GM21723 (cell line): ENCODE measurements at regions not wholly inside any gene's neighbourhood (a gene's known extent, or its start where the extent isn't known, plus 50 kb on each side); places are given as distances from the start of the nearest gene placed in this dataset.
"Not testable (repeated sequence)": the region's sequence is repeated elsewhere in the genome, so short reads cannot be mapped to it uniquely, and the experiment has no call there.

ENCODE experiments used
- ATAC-seq: cut with Tn5 transposase; IDR thresholded peaks from one replicate; pipeline ENCODE4 v1.9.1; 2021; ENCODE audit warnings: mild to moderate bottlenecking, moderate library complexity; ENCODE audit not compliant: unreplicated experiment

DNA sequence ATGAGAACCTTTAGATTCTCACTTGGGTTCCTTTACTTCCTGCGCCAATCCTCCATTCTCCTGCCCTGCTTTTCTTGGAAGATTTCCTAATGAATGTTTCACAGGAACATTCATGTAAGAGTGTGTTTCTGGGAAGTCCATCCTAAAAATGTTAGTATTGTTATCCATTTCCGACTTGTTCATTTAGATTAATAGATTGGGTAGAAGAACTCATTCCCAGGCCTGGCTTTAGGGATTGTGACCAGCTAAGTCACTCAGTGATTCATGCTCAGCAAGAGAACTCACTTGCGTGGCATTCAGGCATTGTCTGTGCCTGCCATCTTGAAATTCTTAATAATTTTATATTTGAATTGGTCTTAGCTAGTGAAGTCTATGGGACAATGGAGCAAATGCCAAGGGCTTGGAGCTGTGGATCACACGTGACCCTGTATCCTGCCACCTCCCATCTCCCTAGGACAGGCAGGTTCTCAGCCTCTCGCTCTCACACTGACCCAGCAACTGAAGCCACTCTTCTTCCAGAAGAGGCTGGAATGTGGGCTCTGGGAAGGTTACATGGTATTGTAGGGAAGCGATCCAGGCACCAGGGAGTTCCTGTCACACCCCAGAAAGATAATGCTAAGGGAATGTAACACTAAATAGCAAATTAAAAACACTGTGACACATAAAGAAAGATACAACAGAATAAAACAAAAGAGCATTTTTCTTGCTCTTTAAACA lies 562.1 kb downstream of the TMA16 start:
- no peak for ATAC-seq

DNA sequence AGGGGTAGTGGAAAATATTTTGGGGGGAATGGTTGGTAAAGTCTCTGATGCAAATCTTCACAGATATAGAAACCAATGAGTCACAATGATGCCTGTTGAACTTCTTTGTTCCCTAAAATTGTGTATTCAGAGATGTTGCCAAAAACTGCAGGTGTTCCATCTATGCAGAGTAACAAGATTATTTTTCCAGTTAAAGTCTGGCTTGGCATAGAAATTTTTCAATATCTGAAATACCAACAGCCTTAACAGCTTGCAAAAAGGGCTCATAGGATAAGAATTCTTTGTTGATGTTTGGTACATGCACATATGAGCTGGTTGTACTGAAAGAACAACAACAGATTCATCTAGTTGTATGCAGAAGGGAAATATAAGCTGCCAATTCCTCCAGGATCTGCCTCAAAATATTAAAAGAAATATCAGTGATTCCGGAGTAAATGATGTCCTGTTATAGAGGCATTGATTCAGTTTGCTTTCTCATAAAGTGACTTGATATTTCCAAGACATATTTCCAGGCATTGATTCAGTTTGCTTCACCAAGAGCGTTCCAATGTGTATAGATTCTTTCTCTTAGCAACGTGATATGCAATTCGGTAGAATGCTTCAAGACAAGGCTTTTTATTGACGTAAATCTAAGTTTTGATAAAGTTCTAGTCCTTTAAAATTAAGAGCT lies 564.4 kb downstream of the TMA16 start:
- ATAC-seq: no peak

GRCh38 chr4:164060456-164060855 lies 566.0 kb downstream of the TMA16 start:
- ATAC-seq: no peak

- ATAC-seq: no peak
Measured at GRCh38 chr4:164068392-164068791, 573.9 kb downstream of the TMA16 start.

DNA sequence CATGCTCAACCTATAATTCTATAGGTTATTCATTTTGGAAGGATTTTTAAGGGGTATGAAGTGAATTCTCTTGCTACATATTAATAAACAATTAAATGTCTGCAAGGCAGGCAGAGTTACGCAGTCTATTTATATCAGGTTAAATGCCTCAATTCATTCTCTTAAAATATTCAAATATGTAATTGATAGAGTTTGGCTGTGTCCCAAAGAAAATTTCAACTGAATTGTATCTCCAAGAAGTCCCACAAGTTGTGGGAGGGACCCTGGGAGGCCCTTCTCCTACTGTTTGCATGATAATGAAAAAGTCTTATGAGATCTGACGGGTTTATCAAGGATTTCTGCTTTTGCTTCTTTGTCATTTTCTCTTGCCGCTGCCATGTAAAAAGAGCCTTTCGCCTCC lies 576.1 kb downstream of the TMA16 start:
- ATAC-seq: no peak

GRCh38 chr4:164081371-164081770 lies 586.9 kb downstream of the TMA16 start:
- no peak for ATAC-seq

DNA sequence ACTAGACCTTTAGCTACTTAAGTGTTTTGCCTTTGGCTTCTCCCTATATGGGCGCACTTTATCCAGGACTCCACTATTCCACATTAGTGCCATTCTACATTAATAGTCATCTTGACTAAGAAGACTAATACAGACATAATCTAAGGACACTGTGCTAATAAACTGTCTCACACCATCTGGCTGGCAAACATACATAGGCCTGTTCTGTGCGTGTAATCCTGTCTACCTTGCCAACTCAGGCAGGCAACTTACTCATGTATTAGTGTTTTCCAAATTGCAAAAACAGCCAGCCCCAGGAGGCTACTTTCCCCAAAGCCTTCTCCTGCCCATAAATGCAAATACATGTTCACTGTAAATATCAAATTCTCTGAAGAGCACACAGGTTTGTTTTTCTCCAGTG lies 587.3 kb downstream of the TMA16 start:
- no peak for ATAC-seq

DNA sequence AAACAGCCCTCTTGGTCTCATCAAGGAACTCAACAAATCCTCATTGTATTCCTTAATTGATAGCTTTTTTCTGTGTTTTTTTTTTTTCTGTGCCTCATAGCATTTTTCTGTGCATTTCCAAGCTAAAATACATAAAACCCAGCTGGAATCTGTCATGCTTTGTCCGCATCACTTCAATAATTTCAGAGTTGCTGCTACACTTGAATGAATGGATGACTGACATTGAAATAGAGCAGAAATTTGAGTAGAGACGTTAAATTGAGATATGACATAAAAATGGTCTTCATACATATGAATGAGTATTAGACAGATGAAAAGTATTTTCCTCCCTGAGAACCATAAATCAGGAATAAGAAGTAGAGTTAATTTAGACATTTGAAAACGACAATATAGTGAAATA lies 593.2 kb downstream of the TMA16 start:
- no peak for ATAC-seq

- no peak for ATAC-seq
Measured at GRCh38 chr4:164095313-164096110, 601.0 kb downstream of the TMA16 start.

DNA sequence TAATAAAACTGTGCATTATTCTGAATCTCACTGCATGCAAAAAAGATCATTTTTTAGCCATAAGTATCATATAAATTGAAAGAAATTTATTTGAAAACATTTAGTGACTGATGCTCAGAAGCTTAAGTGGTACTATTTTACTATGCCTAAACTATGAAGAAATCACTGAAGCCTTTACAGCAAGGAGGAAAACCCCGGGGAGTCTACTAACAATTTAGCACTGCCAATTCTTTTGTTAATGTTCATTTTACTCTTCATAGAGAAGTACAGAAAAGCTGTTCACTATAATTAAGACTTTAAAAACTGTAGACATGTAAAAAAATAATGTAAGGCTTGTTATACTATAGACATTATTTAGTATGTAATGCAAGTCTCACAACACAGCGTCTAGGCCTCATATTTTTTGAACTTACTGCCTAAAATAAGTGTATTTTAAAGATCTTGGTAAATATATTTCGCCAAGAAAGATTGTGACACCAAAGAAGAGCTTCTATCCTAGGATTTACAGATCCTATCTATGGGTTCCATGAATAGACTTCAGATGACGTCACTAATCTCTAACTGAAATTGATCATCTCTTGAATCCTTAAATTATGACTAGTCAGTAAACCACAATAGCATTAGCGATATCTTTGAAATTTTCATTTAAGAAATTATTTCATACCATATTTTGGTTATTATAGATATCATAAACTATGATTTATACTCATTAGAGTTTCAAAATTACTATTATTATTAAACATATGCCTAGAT lies 602.5 kb downstream of the TMA16 start:
- ATAC-seq: no peak

DNA sequence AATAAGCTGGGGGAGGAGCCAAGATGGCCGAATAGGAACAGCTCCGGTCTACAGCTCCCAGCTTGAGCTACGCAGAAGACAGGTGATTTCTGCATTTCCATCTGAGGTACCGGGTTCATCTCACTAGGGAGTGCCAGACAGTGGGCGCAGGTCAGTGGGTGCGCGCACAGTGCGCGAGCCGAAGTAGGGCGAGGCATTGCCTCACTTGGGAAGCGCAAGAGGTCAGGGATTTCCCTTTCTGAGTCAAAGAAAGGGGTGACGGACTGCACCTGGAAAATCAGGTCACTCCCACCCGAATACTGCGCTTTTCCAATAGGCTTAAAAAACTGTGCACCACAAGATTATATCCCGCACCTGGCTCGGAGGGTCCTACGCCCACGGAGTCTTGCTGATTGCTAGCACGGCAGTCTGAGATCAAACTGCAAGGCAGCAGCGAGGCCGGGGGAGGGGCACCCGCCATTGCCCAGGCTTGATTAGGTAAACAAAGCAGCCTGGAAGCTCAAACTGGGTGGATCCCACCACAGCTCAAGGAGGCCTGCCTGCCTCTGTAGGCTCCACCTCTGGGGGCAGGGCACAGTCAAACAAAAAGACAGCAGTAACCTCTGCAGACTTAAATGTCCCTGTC lies 606.4 kb downstream of the TMA16 start:
- ATAC-seq: not testable (repeated sequence)

- ATAC-seq: no peak
Measured at GRCh38 chr4:164108971-164109370, 614.5 kb downstream of the TMA16 start.

DNA sequence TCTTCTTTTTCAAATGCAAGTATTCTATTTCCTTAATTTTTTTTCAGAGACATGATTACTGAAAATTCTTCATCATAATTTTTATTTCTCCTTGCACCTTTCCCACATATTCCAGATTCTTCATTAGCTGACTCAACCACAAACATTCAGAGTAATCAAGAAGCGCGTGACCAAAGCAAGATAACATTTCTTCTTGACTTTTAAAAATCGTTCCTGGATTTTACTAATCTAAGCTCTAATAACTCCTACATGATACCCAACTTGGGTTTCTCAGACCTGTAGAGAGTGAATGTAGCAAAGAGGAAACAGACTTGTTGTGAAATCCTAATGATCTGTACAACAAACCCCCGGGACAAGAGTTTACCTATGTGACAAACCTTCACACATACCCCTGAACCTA lies 615.0 kb downstream of the TMA16 start:
- no peak for ATAC-seq

- ATAC-seq: no peak
Measured at GRCh38 chr4:164115236-164115635, 620.7 kb downstream of the TMA16 start.

GRCh38 chr4:164116286-164116685 lies 621.8 kb downstream of the TMA16 start:
- no peak for ATAC-seq

DNA sequence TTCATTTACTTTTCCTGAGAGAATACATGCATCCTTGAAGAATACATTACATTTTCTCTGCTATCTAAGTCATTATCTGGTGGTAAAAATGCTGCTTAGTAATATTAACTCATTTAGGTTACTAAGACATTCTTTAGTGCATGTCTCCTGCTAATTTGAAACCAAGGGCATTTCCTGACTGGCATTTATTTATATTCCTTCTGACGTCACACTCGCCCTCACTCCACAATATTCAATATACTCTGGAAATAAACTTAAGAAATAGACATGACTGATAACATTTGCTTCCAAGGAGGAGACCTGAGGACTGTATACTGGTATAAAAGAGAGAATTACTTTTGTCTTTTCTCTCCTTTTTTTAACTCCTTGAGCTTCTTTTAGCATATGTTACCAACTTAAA lies 619.5 kb upstream of the SMIM31 start:
- no peak for ATAC-seq

DNA sequence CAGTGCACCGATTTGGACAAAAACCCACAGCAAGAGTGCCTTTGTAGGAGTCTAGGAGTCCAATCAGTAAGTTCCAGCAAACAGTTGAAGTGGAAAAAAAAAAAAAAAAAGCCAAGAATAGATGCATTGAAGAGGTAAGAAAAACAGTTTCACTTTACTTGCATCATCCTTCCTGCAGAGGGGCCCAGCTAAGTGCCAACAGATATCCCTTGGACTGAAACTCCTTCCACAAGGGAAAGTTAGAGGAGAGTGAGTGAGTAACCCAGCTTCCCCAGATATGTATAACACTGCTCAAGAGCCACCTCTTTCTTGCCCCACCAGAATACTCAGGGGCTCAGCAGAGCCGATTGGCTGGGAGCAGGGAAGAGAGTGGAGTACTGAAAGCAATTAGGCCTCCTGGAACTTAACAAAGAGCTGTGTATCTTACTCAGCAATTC lies 617.7 kb upstream of the SMIM31 start:
- no peak for ATAC-seq

- no peak for ATAC-seq
Measured at GRCh38 chr4:164138521-164138920, 615.4 kb upstream of the SMIM31 start.

DNA sequence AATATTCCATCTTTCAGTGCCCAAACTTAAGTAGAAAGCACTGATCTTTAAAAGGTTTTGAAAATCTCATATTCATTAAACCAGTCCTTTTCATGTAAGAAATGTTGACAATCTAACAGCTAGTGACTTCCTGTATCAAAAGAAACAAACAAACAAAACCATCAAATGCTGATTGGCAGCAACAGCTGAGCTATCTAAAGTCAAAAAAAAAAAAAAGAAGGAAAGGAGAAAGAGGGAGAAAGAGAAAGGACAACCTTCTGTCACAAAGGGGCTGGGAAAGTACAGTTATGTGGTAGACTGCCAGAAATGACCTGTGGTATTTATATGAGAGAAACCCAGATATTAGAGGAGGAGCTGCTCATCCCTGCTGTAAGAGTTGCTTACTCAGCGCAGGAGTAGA lies 614.6 kb upstream of the SMIM31 start:
- no peak for ATAC-seq

DNA sequence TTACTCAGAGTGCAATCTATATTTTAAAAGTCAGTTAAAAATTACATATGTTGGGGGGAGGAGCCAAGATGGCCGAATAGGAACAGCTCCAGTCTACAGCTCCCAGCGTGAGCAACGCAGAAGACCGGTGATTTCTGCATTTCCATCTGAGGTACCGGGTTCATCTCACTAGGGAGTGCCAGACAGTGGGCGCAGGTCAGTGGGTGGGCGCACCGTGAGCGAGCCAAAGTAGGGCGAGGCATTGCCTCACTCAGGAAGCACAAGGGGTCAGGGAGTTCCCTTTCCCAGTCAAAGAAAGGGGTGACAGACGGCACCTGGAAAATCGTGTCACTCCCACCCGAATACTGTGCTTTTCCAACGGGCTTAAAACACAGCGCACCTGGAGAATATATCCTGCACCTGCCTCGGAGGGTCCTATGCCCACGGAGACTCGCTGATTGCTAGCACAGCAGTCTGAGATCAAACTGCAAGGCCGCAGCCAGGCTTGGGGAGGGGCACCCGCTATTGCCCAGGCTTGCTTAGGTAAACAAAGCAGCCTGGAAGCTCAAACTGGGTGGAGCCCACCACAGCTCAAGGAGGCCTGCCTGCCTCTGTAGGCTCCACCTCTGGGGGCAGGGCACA lies 612.1 kb upstream of the SMIM31 start:
- ATAC-seq: not testable (repeated sequence)
